K562 (cell line): ENCODE measurements at regions not wholly inside any gene's neighbourhood (a gene's known extent, or its start where the extent isn't known, plus 50 kb on each side); places are given as distances from the start of the nearest gene placed in this dataset.

Experiments
- ATAC-seq: fragments of 200-7000 bp; cut with Tn5 transposase; 3 replicates; pipeline ENCODE4 v1.9.1; 2020; ENCODE audit warnings: moderate library complexity
- BruUV-seq: library from RNA; stranded (reverse); fragments of 400-500 nt; replicated peaks from 2 replicates; lab custom pipeline; 2021; lab: Mats Ljungman, UMichigan
- CTCF ChIA-PET: fragments of 300-600 bp; formaldehyde crosslinking; extraction: SDS; loops from one replicate; lab custom pipeline; 2021; ENCODE audit warnings: low intra/inter-chr PET ratio; lab: Yijun Ruan, JAX
- POLR2A ChIA-PET: fragments of 300-600, 350-650 bp; sonication (Branson Sonifier 250); formaldehyde crosslinking; extraction: SDS; loops from one replicate; lab custom pipeline; 2021; ENCODE audit warnings: antibody characterized with exemption, inconsistent platforms; lab: Yijun Ruan, JAX
- DNase-seq, 4 experiments: peaks; one replicate each; pipeline versions ENCODE4 v3.0.0 to v3.0.0-alpha.2; 2011 to 2018; ENCODE audit warnings: low spot score in 3 of 4, mixed read lengths in 3 of 4; ENCODE audit errors: extremely low read depth in 1 of 4
- FAIRE-seq: peaks from 2 replicates; lab custom pipeline; 2011; peaks lifted over from hg19 to GRCh38; lab: Jason Lieb, UNC
- H2AFZ ChIP-seq: 2 replicates; pipeline ENCODE4 v1.6.0; 2011; ENCODE audit warnings: low read depth, low read length, control low read depth, inconsistent platforms
- H3K27ac ChIP-seq: fragments of 200-600 bp; 3 replicates; pipeline ENCODE4 v1.8.0; 2011; ENCODE audit warnings: low read depth, mild to moderate bottlenecking, control low read depth, inconsistent platforms, low read length, moderate library complexity, mixed read lengths; ENCODE audit errors: extremely low read depth
- H3K27me3 ChIP-seq, 2 experiments: fragments of 300-600 bp in 1 of 2; 2 replicates in 1 of 2; 3 replicates in 1 of 2; pipeline versions ENCODE4 v1.6.0 to v1.8.0; 2011; ENCODE audit warnings: inconsistent platforms in 2 of 2, low read length in 2 of 2, mild to moderate bottlenecking in 1 of 2, mixed read lengths in 1 of 2, moderate library complexity in 1 of 2; ENCODE audit not compliant: control insufficient read depth in 2 of 2, insufficient read depth in 2 of 2
- H3K36me3 ChIP-seq: fragments of 300-600 bp; 3 replicates; pipeline ENCODE4 v1.8.0; 2011; ENCODE audit warnings: mild to moderate bottlenecking, low read length, inconsistent platforms; ENCODE audit not compliant: control insufficient read depth, insufficient read depth
- H3K4me1 ChIP-seq, 2 experiments: fragments of 200-600 bp in 1 of 2; replicated peaks in 1 of 2; 2 replicates in 1 of 2; 3 replicates in 1 of 2; pipeline versions ENCODE4 v1.5.1 to v1.8.0; 2011; ENCODE audit warnings: inconsistent platforms in 2 of 2, low read length in 2 of 2, mild to moderate bottlenecking in 1 of 2, mixed read lengths in 1 of 2, moderate library complexity in 1 of 2; ENCODE audit not compliant: control insufficient read depth in 2 of 2, insufficient read depth in 2 of 2
- H3K4me2 ChIP-seq: 2 replicates; pipeline ENCODE4 v1.6.1; 2011; ENCODE audit warnings: low read length, control low read depth, inconsistent platforms, mixed read lengths; ENCODE audit not compliant: insufficient read depth
- H3K4me3 ChIP-seq: fragments of 200-600 bp; sonication (generic), shearing (Covaris generic); 2 replicates; pipeline ENCODE4 v1.5.1; 2016; ENCODE audit warnings: control low read depth, inconsistent platforms
- H3K79me2 ChIP-seq: fragments of 200-600 bp; 3 replicates; pipeline ENCODE4 v1.8.0; 2011; ENCODE audit warnings: low read length, inconsistent platforms; ENCODE audit not compliant: control insufficient read depth, insufficient read depth
- H3K9ac ChIP-seq, 2 experiments: 2 replicates each; pipeline versions ENCODE4 v1.6.0 to v1.6.1; 2011; ENCODE audit warnings: low read depth in 2 of 2, low read length in 2 of 2, control low read depth in 1 of 2, inconsistent platforms in 1 of 2, mild to moderate bottlenecking in 1 of 2, mixed read lengths in 1 of 2; ENCODE audit not compliant: insufficient read depth in 1 of 2
- H3K9me1 ChIP-seq: one replicate; pipeline ENCODE4 v1.6.0; 2011; ENCODE audit warnings: inconsistent platforms, mild to moderate bottlenecking, low read length, moderate library complexity; ENCODE audit not compliant: control insufficient read depth, insufficient read depth
- H3K9me3 ChIP-seq: replicated peaks from 2 replicates; pipeline ENCODE4 v1.5.1; 2011; ENCODE audit warnings: low read depth, low read length, inconsistent platforms; ENCODE audit not compliant: control insufficient read depth, insufficient read depth
- H4K20me1 ChIP-seq: replicated peaks from 2 replicates; pipeline ENCODE4 v1.6.1; 2011; ENCODE audit warnings: low read length, inconsistent platforms, mixed read lengths; ENCODE audit not compliant: control insufficient read depth, insufficient read depth
- DACH1 ChIP-seq: fragments of 450-650 bp; IDR thresholded peaks from 2 replicates; pipeline ENCODE4 v1.6.1; 2018; ENCODE audit not compliant: partially characterized antibody
- E2F8 ChIP-seq: fragments of 450-650 bp; IDR thresholded peaks from 2 replicates; pipeline ENCODE4 v1.7.1; 2018; ENCODE audit warnings: mild to moderate bottlenecking, low read depth; ENCODE audit not compliant: partially characterized antibody
- EWSR1 ChIP-seq: fragments of 450-650 bp; IDR thresholded peaks from 2 replicates; pipeline ENCODE4 v1.6.1; 2018; ENCODE audit warnings: borderline replicate concordance, mild to moderate bottlenecking, low read depth, moderate library complexity; ENCODE audit not compliant: partially characterized antibody
- HEY1 ChIP-seq: fragments of 250-450 bp; sonication (Bioruptor Pico); IDR thresholded peaks from 2 replicates; pipeline ENCODE4 v1.5.0; 2020; ENCODE audit warnings: mild to moderate bottlenecking, moderate library complexity, borderline replicate concordance
- HNRNPK ChIP-seq: fragments of 200-400 bp; formaldehyde crosslinking; IDR thresholded peaks from one replicate; pipeline ENCODE4 v1.6.1; 2018; ENCODE audit warnings: mild to moderate bottlenecking, low read depth, low read length; ENCODE audit not compliant: poor library complexity, severe bottlenecking
- KDM1A ChIP-seq, 2 experiments: fragments of 450-650 bp; IDR thresholded peaks; 2 replicates each; pipeline ENCODE4 v1.6.1; 2016; ENCODE audit warnings: mild to moderate bottlenecking in 2 of 2
- KLF6 ChIP-seq: fragments of 250-450 bp; sonication (Bioruptor Pico); IDR thresholded peaks from 2 replicates; pipeline ENCODE4 v1.4.0; 2020; ENCODE audit warnings: mild to moderate bottlenecking, moderate library complexity, borderline replicate concordance
- PCBP2 ChIP-seq: fragments of 200-400 bp; formaldehyde crosslinking; IDR thresholded peaks from 2 replicates; pipeline ENCODE4 v1.6.1; 2018; ENCODE audit warnings: low read length, low read depth, mild to moderate bottlenecking, moderate library complexity; ENCODE audit not compliant: poor library complexity, severe bottlenecking
- PPARD ChIP-seq: fragments of 250-450 bp; sonication (Bioruptor Pico); IDR thresholded peaks from 2 replicates; pipeline ENCODE4 v1.8.0; 2022; ENCODE audit warnings: inconsistent platforms, mild to moderate bottlenecking, moderate library complexity
- SOX6 ChIP-seq: fragments of 450-650 bp; IDR thresholded peaks from 2 replicates; pipeline ENCODE4 v1.6.1; 2014; ENCODE audit warnings: mild to moderate bottlenecking
- SREBF1 ChIP-seq: fragments of 150-350 bp; IDR thresholded peaks from 2 replicates; pipeline ENCODE4 v1.6.1; 2014; ENCODE audit warnings: antibody characterized with exemption, low read depth, low read length, borderline replicate concordance
- TBL1XR1 ChIP-seq, 2 experiments: IDR thresholded peaks; 2 replicates each; pipeline ENCODE4 v1.6.1; 2012; ENCODE audit warnings: improper control_type of control experiment in 2 of 2, low read length in 2 of 2, mild to moderate bottlenecking in 1 of 2
- TGIF2 ChIP-seq: sonication (generic); formaldehyde crosslinking; IDR thresholded peaks from 2 replicates; pipeline ENCODE4 v1.8.1; 2022; ENCODE audit warnings: mild to moderate bottlenecking, missing genetic modification reagents, moderate library complexity
- ZBTB34 ChIP-seq: fragments of 250-450 bp; sonication (Bioruptor Pico); IDR thresholded peaks from 2 replicates; pipeline ENCODE4 v1.8.0; 2021; ENCODE audit warnings: mild to moderate bottlenecking, moderate library complexity
- ZNF23 ChIP-seq: fragments of 250-450 bp; sonication (Bioruptor Pico); IDR thresholded peaks from 2 replicates; pipeline ENCODE4 v1.4.0; 2020; ENCODE audit warnings: mild to moderate bottlenecking
- ZNF518B ChIP-seq: fragments of 250-450 bp; sonication (Bioruptor Pico); IDR thresholded peaks from 2 replicates; pipeline ENCODE4 v1.5.0; 2021; ENCODE audit warnings: mild to moderate bottlenecking, moderate library complexity
- ZNF785 ChIP-seq: fragments of 250-450 bp; sonication (Bioruptor Pico); IDR thresholded peaks from 2 replicates; pipeline ENCODE4 v1.4.0; 2020; ENCODE audit warnings: mild to moderate bottlenecking
- WGBS: fragments of 100-300 bp; shearing (Covaris generic); methylation state at CpG from one replicate; pipeline ENCODE4 v1.1.6; 2016; ENCODE audit warnings: low coverage, mixed read lengths; ENCODE audit not compliant: insufficient coverage; ENCODE audit errors: missing lambda C conversion rate; 5-methylcytosine and 5-hydroxymethylcytosine counted together
- in situ Hi-C: fragments of 300-500 bp; cut with MboI; formaldehyde crosslinking; loops from 4 replicates; pipeline ENCODE4 v1.15.0; 2018; ENCODE audit warnings: inconsistent platforms, mixed read lengths
- intact Hi-C: fragments of 100-400 bp; cut with micrococcal nuclease; formaldehyde crosslinking; loops from 2 replicates; pipeline ENCODE4 v1.14.2; 2022

GRCh38 chr1:87707411-87707810 lies 378.7 kb downstream of the LMO4 start:
- no TSS peak for BruUV-seq
- no peaks in the 10 kb centered on the region for H3K36me3 ChIP-seq
- CTCF ChIA-PET = no interaction called here
- no peak overlapping the region for H2AFZ ChIP-seq
- in situ Hi-C loops (no loop called here), intact Hi-C loops (no loop called here)
- no peak for ATAC-seq
- no peak overlapping the region for H3K9ac ChIP-seq
- H3K9me1 ChIP-seq = no peaks in the 10 kb centered on the region
- H4K20me1 ChIP-seq = no peaks in the 10 kb centered on the region
- no peak overlapping the region for H3K4me2 ChIP-seq
- 13% methylated on average over 7 of the region's 7 CpGs for WGBS
- no peak overlapping the region for H3K27ac ChIP-seq
- no peak for DNase-seq
- POLR2A ChIA-PET = no interaction called here
- no peak overlapping the region for H3K4me3 ChIP-seq
- H3K9me3 ChIP-seq = no peaks in the 10 kb centered on the region
- no peak for FAIRE-seq
- no peaks in the 10 kb centered on the region for H3K79me2 ChIP-seq
- H3K4me1 ChIP-seq = no peaks in the 10 kb centered on the region
- no peaks in the 10 kb centered on the region for H3K27me3 ChIP-seq
- TF ChIP-seq TBL1XR1 (IDR thresholded peaks at IDR 0.05; ENCODE audit: low read length in 2 of 2) = no peak
- no peak for TF ChIP-seq HNRNPK
- no peak for TF ChIP-seq ZNF785
- TF ChIP-seq PCBP2 = no peak
- no peak for TF ChIP-seq ZBTB34 (CRISPR knock-in tag)
- no peak for TF ChIP-seq DACH1
- no peak for TF ChIP-seq SREBF1
- no peak for TF ChIP-seq ZNF23 (CRISPR knock-in tag)
- TF ChIP-seq E2F8 = no peak
- TF ChIP-seq PPARD (CRISPR knock-in tag) = no peak
- TF ChIP-seq KLF6 = no peak
- no peak for TF ChIP-seq EWSR1
- TF ChIP-seq TGIF2 = no peak
- TF ChIP-seq HEY1 (CRISPR knock-in tag) = no peak
- no peak for TF ChIP-seq ZNF518B
- no peak for TF ChIP-seq KDM1A (IDR thresholded peaks at IDR 0.05)
- TF ChIP-seq SOX6 = no peak
